GM19351 (cell line): ENCODE measurements at regions not wholly inside any gene's neighbourhood (a gene's known extent, or its start where the extent isn't known, plus 50 kb on each side); places are given as distances from the start of the nearest gene placed in this dataset.
A peak's percentile ranks its signal among the peaks of the same experiment; 100 is the strongest.
"Not testable (repeated sequence)": the region's sequence is repeated elsewhere in the genome, so short reads cannot be mapped to it uniquely, and the experiment has no call there.

Source experiments
- ATAC-seq: cut with Tn5 transposase; IDR thresholded peaks from one replicate; pipeline ENCODE4 v1.9.1; 2021; ENCODE audit warnings: mild to moderate bottlenecking, moderate library complexity; ENCODE audit not compliant: unreplicated experiment

DNA sequence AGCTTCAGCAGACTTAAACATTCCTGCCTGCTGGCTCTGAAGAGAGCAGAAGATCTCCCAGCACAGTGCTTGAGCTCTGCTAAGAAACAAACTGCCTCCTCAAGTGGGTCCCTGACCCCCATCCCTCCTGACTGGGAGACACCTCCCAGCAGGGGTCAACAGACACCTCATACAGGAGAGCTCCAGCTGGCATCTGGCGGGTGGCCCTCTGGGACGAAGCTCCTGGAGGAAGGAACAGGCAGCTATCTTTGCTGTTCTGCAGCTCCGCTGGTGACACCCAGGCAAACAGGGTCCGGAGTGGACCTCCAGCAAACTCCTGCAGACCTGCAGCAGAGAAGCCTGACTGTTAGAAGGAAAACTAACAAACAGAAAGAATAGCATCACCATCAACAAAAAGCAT, 139.3 kb downstream of the ATXN7L3B start:
- not testable (repeated sequence) for ATAC-seq

DNA sequence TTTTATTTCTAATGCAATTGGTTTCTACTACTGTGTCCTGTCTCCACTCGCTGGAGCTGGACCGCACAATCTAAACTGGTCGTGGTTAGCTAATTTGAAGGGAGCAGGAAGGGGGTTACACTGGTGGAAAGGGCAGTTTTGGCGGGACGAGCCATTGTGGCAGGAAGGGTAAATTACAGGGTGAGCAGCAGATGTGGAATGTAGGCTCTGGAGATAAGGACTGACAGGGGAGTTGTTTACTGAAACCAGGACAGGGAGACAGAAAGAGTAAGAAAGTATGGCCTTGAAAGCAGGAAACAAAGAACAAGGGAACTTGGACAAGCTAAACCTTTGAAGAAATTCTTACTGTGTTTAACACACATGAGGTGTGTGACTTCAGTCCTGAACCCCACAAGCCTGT, 147.8 kb downstream of the ATXN7L3B start:
- ATAC-seq, result no peak

DNA sequence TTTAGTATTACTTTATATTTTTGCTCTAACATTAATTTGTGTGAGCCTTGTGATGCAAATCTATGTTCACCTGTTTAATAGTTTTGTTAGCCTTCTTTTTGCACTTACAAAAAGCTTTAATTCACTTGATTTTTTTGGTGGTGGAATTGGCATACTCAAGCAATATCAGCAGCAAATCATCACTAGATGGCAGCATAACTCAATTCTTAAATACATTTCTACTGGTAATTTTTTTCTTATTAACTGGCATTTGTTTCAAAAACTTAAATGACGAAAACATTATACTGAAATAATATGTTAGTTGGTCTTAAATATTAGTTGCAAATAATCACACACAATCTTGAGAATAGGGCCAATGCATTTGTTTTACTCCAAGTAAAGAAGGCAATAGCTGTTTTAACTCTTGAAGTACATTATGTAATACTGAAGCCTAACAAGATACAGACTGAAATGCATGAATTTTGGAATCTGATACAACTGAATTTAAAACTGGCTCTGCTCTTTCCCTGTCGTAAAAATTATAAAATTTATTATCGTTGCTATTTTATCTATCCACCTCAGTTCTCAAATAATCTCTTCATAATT, 151.5 kb downstream of the ATXN7L3B start:
- peak; percentile 69 for ATAC-seq

DNA sequence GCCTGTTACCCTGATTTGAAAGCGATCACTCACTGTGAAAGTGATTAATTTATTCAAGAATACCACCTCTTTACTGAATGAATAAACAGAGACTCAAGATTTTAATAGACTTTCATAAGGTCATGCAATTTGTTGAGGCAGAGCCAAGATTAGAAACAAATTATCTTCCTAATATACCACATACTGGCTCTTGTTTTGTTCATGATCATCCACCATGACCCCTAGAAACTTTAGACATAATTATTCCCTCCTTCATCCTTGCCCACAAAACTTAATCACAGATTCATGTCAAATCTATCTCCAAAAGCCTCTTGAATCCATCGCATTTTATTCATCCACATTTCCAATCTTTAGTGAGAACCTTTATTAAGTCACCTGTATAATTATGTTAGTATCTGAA, 152.3 kb downstream of the ATXN7L3B start:
- ATAC-seq, result no peak

DNA sequence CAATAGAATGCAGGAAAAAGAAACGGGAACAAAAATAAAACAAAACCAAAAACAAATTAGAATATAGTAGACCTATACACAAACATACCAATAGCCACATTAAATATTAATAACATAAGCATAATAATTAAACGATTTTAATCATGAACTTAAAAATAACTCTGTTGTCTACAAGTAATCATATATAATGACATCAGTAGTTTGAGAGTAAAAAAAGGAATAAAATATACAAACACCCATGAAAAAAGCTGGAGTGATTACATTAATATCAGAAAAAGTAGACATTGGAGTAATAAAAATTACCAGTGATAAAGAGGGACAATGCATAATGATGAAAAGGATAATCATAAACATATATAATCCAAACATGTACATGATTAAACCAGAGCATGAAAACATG, 181.8 kb downstream of the ATXN7L3B start:
- no peak for ATAC-seq

DNA sequence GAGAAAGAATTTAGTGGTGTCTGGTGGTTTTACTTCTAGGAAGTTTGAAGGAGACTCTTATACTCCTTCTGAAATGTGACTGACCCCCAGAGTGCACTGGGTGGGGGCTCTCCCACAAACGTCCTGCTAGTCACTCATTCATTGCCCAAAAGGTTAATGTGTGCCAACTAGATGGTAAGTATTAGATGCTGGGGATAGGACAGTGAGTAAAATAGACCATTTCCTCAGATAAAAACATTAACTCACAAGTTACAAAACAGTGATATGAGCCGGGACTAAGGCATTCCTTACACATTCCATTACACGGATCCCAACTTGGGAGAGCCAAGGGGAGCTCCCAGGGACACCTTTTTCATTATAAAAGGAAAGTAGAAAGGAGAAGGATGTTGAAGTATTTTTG, 185.1 kb downstream of the ATXN7L3B start:
- no peak for ATAC-seq

DNA sequence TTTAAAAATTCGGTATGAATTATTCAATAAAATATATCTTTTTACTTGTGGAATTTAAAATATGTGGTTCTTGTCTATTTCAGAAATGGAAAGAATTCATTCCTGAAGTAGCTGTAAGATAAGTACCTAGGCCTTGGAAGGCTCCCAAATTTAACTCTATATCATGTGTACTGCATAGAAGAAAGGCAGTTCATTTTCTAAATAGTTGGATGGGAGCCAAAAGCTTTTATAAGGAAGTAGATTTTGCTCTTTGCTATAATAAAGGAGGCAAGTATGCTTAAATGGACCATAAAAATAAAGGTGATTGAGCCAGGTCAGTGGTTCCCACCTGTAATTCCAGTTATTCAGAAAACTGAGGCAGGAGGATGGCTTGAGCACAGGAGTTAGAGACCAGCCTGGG, 187.5 kb downstream of the ATXN7L3B start:
- ATAC-seq, result no peak

DNA sequence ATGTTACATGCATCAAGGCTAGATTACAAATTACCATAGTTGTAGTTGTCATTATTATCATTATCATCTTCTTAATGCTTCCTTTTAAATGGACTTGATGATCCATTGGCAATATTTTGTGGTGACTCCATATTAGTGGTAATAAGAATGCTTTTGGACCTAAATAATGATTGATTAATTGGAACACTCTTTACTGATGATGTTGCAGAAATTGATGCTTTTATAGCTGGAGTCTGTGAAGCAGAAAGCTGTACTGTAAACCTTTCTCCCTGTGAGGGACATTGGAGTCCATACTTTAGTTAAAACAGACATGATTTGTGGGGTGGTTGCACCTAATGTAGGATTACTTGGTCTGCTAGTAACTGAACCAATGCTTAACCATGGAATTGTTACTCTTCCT, 190.4 kb downstream of the ATXN7L3B start:
- no peak for ATAC-seq

DNA sequence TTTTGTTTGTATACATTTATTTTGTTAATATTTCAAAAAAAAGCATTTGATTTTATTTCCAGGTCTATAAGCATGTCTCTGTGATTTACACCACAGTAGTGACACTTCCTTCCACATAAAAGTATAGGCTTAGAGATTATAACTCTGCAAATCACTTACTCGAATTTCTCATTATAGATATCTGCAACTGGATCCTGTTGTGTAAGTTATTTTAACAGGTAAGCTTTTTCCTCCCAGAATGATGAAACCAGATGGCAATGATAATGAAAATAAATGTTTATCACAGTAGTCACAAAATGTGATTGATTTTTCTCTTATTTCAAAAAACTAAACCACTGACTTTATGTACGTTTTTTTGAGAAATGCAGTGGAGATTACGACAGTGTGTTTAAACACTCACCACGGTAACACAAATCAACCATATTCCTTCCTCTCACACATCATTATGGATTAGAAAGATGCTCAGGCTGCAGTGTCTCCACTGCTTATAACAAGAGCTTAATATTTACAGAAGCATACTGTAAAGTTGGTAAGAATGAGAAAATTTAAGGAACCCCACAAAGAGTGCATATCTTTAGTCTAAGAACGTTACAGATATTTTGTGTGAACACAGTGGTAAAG, 194.6 kb downstream of the ATXN7L3B start:
- ATAC-seq, result no peak

DNA sequence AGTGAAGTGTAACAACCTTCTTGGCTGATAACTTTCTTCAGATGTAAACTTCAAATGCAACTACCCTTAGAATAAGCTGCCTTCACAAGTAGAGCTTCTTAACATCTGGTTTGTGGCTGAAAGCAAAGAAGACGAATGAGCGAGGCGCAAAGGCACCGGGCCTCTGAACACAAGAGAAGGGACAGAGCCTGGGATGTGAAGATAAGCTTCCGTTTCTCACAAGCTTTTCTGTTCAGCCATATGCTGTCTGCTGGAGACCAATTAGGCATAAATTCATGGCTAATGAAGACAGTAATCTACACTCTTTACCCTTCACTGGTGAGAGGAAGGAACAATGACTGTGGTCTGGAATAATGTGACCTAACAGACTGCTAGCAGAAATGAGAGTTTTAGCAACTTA, 195.2 kb downstream of the ATXN7L3B start:
- ATAC-seq, result no peak

DNA sequence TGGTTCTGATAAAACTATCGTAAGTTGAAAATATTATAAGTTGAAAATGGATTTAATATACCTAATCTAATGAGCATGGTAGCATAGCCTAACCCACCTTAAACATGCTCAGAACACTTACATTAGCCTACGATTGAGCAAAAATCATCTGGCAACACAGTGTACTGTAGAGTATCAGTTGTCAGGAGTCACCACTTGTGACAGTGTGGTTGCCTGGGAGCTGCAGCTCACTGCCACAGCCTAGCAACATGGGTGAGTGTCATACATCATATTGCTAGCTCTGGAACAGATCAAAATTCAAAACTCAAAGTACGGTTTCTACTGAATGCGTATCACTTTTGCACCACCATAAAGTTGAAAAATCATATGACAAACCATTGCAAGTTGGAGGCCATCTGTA, 203.5 kb downstream of the ATXN7L3B start:
- no peak for ATAC-seq

DNA sequence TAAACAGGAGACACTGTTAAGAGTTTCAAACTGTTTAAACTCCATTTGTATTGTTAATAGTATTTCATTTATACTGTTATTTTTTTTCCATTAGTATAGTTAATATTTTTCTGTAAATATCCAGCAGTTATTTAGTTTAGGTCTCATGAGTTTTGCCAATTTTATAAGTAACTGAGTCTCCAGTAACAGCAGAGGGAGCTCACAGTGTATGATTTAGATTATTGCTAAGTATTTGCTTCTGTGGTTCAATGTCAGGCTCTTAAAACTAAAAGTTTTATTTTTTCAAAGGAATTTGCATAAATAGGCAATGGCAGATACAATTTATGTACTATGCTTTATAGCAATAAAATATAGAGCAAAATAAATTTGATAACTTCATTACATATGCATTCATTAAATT, 209.7 kb downstream of the ATXN7L3B start:
- no peak for ATAC-seq

DNA sequence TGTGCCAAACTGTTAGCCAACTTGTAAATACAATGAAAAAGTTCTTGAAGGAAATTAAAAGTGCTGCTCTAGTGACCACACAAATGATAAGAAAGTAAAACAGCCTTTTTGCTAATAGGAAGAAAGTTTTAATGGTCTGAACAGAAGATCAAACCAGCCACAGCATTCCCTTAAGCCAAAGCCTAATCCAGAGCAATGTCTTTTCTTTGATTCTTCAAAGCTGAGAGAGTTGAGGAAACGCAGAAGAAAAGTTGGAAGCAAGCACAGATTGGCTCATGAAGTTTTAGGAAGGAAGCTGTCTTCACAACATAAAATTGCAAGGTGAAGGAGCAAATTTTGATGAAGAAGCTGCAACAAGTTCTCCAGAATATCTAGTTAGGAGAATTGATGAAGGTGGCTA, 213.8 kb downstream of the ATXN7L3B start:
- ATAC-seq, result no peak

DNA sequence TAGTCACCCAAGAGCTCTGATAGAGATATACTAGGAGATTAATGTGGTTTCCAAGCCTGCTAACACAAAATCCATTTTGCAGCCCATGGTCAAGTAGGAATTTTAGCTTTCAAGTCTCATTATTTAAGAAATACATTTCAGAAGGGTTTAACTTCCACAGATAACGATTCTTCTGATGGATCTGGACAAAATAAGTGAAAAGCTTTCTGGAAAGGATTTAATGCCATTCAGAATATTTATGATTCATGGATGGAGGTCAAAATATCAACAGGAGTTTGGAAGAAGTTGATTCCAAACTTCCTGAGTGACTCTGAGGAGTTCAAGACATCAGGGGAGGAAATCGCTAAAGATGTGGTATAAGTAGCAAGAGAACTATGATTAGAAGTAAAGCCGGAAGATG, 214.6 kb downstream of the ATXN7L3B start:
- no peak for ATAC-seq

DNA sequence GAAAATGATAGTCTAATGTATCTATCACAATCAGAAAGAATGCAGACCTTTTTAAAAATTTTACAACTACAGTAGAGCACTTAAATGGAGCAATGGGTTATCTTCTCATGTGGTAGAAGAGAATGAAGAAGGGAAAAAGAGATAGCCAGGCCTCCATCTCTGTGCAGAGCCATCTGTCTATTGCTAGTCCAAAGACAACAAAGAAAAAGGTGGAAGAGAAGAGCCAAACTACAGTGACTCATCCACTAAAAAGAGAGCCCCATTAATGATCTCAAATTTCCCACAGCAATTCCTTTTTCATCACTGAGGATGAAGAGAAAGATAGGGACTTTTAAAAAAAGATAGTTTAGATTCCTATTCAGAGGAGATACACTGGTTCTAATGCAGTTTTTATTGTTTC, 232.9 kb downstream of the ATXN7L3B start:
- no peak for ATAC-seq

DNA sequence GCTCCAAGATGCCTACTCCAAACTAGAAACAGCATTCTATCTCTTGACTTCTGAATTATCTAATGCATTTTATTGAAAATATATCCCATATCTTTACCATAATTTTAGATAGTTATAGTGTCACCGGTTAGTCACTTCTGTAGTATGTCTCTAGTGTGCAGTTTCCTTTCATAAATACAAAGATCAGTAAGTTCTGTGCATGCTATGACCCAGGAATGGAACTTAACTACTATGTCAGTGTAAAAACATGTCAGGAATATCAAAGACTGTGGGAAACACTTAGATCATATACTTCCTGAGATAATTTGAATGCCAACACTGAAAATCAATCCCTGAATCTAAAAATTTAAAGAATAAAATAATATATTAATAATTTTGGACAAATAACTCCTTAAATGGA, 237.6 kb downstream of the ATXN7L3B start:
- ATAC-seq, result no peak

DNA sequence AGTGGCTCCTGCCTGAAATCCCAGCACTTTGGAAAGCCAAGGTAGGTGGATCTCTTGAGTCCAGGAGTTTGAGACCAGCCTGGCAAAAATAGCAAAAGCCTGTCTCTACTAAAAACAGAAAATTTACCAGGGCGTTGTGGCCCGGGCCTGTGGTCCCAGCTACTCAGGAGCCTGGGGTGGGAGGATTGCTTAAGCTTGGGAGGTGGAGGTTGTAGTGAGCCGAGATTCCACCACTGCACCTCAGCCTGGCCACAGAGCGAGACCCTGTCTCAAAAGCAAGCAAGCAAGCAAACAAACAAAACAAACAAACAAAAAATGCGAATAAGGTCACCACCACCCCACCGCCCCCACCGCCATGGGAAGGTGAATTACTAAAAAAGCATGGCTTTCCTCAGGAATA, 238.7 kb downstream of the ATXN7L3B start:
- no peak for ATAC-seq

DNA sequence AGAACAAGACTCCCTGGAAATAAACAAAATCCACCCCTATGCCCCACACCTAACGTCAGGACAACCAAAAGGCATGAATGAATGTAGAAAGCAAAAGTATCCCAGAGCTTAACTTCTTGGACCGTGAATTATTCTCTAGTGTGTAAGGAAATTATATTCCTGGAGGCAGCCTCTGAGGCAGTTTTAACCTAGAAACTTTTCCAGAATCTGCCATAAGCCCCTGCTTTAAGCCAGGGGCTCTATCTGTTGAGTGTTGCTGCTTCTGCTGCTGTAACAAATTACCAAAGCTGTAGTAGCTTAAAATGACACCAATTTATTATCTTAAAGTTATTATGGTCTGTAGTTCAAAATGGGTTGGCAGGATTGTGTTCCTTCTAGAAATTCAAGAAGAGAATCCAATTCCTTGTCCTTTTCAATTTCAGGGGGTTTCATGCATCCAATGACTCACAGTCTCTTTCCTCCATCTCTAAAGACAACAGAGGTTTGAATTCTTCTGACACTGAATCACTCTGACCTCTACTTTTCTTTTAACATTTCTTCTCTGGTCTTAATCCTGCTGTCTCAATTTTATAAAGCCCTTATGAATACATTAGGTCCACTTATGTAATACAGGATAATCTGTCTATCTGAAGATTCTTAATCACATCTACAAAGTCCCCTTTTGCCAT, 242.7 kb downstream of the ATXN7L3B start:
- no peak for ATAC-seq

DNA sequence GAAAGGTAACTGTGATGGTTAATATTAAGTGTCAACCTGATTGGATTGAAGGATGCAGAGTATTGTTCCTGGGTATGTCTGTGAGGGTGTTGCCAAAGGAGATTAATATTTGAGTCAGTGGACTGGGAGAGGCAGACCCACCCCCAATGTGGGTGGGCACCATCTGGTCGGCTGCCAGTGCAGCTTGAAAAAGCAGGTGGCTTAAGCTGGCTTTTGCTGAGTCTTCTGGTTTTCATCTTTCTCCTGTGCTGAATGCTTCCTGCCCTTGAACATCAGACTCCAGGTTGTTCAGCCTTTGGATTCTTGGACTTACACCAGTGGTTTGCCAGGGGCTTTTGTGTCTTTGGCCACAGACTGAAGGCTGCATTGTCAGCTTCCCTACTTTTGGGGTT, 243.2 kb downstream of the ATXN7L3B start:
- not testable (repeated sequence) for ATAC-seq

DNA sequence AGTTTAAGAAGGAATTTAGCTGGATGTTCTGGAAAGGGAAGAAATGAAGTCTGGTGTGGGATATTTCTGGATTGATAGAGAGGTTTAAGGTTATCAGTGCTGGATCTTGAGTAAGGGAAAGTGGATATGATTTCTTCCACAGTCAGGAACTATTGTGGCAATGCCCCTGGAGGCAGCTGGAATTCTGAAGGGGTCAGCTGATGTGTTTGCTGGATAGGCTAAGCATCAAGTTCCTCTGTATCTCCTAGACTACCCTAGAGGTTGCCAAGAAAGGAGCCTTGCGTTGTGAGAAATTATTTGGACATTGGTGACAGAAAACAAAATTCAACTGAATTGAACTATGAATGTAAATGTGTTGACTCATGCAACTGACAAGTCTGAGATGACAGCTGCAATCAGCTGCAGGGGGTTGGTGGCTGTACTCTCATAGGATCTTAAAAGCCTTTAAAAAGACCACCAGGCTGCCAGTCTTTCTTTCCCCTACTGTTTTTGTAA, 244.4 kb downstream of the ATXN7L3B start:
- no peak for ATAC-seq

DNA sequence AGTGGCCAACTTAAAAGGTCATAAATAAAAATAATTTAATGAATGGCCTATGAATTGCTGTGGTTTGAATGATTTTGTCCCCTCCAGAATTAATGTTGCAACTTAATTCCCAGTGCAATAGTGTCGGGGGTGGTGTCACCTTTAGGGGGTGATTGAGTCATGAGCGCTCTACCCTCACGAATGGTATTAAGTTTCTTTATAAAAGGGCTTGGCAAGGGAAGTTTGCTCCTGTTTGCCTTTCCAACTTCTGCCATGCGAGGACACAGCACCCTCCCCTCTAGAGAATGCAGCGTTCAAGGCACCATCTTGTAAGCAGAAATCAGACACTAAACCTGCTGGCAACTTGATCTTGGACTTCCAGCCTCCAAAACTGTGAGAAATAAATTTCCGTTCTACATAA, 253.3 kb downstream of the ATXN7L3B start:
- no peak for ATAC-seq

DNA sequence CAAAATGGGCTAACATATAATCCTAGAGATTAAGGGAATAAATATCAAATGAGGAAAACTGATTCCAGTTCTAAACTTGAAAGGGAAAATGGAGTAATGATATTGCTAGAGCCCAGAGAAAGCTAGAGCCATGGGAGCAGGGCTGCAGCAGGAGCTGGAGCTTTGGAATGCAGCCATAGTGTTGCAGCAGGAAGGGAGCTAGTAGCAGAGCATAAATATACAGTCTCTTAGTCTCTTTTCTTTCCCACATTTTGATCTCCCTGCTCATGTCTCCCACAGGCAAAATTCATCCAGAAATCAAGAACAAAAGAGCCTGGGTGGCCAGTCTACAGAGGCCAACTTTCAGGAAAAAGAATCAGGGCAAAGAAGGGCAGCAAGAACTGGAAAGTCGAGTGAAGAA, 253.7 kb downstream of the ATXN7L3B start:
- no peak for ATAC-seq
